Gastrocnemius medialis (tissue), 4 donors: ENCODE measurements at regions not wholly inside any gene's neighbourhood (a gene's known extent, or its start where the extent isn't known, plus 50 kb on each side); places are given as distances from the start of the nearest gene placed in this dataset.

ENCODE experiments used
- POLR2A ChIP-seq, 2 donors: fragments of 450-650 bp; IDR thresholded peaks; one replicate each; pipeline ENCODE4 v1.6.1; 2017; ENCODE audit warnings: antibody characterized with exemption in 2 of 2, mild to moderate bottlenecking in 2 of 2, moderate library complexity in 2 of 2
- TF ChIP-seq, protein P1 (sequence below), 5 experiments: fragments of 450-650 bp in 3 of 5; fragments of 200-600 bp in 2 of 5; sonication (generic) in 2 of 5; IDR thresholded peaks in 4 of 5; conservative IDR thresholded peaks in 1 of 5; 1 replicate in 4 of 5; 2 replicates in 1 of 5; pipeline ENCODE4 v1.5.1; 2016 to 2019; ENCODE audit warnings: antibody characterized with exemption in 5 of 5, mild to moderate bottlenecking in 3 of 5, moderate library complexity in 3 of 5

DNA sequence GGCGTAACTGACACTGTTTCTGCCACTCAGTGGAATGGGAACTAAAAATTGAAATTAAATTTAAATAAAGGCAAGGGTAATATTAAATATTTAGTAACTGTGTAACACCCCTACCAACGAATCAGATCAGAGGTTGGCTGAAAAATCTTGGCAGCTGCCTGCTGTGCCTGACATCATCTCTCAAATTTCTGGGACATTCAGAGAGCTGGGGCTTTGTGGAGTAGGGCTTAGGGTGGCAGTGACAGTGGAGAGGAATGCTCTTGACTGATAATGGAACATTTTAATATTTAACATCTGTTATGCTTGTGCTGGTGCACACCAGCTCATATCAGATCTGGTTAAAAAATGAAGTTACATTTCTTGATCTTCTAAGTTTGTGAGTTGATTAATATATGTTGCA is 62.2 kb downstream of the RFPL4B start:
- TF ChIP-seq, protein P1, sequence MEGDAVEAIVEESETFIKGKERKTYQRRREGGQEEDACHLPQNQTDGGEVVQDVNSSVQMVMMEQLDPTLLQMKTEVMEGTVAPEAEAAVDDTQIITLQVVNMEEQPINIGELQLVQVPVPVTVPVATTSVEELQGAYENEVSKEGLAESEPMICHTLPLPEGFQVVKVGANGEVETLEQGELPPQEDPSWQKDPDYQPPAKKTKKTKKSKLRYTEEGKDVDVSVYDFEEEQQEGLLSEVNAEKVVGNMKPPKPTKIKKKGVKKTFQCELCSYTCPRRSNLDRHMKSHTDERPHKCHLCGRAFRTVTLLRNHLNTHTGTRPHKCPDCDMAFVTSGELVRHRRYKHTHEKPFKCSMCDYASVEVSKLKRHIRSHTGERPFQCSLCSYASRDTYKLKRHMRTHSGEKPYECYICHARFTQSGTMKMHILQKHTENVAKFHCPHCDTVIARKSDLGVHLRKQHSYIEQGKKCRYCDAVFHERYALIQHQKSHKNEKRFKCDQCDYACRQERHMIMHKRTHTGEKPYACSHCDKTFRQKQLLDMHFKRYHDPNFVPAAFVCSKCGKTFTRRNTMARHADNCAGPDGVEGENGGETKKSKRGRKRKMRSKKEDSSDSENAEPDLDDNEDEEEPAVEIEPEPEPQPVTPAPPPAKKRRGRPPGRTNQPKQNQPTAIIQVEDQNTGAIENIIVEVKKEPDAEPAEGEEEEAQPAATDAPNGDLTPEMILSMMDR (IDR thresholded peaks at IDR 0.05 in 4 of 5, conservative IDR thresholded peaks at IDR 0.05 in 1 of 5), result no peak
- no peak for TF ChIP-seq POLR2A (IDR thresholded peaks at IDR 0.05)
